Stimulated activated CD4-positive, alpha-beta T cell treated with anti-CD3 and anti-CD28 coated beads, Interleukin-12 subunit alpha, Interleukin-12 subunit beta, amount 100 ng/mL, for 4 hours (primary cell): ENCODE measurements at regions not wholly inside any gene's neighbourhood (a gene's known extent, or its start where the extent isn't known, plus 50 kb on each side); places are given as distances from the start of the nearest gene placed in this dataset.

ENCODE experiments used
- DNase-seq: peaks from one replicate; pipeline ENCODE4 v3.0.0-alpha.2; 2020

DNA sequence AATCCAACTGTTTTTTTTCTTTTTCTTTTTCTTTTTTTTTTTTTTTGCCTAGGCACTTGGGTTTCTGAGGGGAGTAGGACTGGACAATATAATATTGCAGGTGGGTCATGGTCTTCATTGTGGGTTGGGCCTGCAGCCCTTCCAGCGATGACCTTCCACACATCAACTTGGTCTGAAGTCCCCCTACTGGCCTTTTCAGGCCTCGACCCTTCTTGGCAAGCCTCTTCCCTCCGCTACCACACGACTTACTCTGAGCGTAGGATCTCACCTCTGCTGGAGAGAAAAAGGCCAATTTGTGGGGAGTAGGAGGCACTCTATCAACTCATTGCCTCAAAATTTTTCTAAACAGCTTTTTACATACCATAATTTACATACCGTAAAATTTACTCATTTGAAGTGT is 51.1 kb upstream of the GRIK3 start:
- DNase-seq = no peak

- DNase-seq = no peak
Observed at GRCh38 chr1:37089750-37090149, 55.4 kb upstream of the GRIK3 start.

DNA sequence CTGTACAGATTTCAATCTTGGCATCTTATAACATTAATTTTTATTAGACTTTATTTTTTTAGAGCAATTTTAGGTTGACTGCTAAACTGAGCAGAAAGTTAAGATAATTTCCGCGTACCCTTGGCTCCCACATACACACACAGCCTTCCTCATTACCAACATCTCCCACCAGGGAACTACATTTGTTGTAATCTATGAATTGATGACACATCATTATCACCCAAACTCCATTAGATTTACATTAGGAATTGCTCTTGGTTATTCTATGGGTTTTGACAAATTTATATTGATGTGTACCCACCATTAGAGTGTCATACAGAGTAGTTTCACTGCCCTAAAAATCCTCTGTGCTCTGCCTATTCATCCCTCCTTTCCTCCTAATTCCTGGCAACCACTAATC is 56.4 kb upstream of the GRIK3 start:
- DNase-seq = no peak

GRCh38 chr1:37092937-37093336 is 58.6 kb upstream of the GRIK3 start:
- no peak for DNase-seq

GRCh38 chr1:37094302-37094701 is 60.0 kb upstream of the GRIK3 start:
- no peak for DNase-seq

DNA sequence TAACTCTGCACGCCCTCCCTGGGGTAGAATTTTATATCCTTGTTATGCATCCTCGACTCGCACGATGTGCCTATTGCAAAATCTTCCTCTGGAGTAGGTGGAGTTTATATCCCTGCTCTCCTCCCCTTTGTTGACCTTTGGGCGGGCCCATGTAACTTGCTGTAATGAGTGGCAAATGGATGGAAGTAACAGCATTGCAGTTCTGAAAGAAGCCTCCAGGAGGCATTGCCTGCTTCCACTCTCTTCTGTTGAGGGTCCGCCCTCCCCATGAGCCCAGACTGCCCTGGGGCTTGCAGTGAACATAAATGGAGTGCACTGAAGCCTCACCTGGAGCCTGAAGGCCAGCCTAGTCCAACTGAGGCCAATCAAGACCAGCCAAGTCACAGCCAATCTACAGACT is 62.2 kb upstream of the GRIK3 start:
- DNase-seq = no peak

DNA sequence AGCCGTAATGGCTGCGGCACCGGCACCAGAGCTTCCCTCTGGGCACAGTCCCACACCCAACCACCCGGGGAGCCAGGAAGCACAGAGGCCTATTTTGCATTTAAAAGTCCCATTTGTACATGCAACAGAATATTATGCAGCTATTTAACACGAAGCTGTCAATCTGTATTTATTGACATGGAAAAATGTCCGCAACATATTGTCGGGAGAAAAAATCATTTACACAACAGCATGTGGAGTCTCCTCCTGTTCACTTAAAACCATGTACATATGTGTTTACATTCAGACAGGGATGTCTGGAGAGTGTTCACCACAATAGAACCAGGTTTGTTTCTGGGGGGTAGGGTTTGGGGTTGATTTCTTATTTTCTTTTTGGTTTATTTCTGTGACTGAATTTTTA is 63.4 kb upstream of the GRIK3 start:
- DNase-seq = no peak

- no peak for DNase-seq
Observed at GRCh38 chr1:37098237-37098636, 63.9 kb upstream of the GRIK3 start.

DNA sequence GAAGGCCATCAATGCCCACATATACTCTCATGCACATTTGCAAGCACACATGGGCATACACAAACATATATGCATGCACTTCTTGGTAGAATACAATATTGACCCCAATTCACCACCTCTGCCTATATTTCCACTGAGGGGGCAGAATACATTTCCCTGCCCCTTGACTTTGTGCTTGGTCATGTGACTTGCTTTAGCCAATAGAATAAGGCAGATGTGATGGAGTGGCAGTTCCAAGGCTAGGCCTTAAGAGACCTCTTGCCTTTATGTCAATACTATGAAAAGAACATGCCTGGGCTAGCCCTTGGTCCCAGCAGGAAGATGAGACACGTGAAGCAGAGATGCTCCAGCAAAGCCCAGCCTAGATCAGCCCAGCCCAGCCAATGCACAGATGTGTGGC is 66.0 kb upstream of the GRIK3 start:
- DNase-seq = no peak

GRCh38 chr1:37102656-37103382 is 68.5 kb upstream of the GRIK3 start:
- DNase-seq = no peak

- DNase-seq = no peak
Observed at GRCh38 chr1:37105911-37106310, 71.6 kb upstream of the GRIK3 start.

DNA sequence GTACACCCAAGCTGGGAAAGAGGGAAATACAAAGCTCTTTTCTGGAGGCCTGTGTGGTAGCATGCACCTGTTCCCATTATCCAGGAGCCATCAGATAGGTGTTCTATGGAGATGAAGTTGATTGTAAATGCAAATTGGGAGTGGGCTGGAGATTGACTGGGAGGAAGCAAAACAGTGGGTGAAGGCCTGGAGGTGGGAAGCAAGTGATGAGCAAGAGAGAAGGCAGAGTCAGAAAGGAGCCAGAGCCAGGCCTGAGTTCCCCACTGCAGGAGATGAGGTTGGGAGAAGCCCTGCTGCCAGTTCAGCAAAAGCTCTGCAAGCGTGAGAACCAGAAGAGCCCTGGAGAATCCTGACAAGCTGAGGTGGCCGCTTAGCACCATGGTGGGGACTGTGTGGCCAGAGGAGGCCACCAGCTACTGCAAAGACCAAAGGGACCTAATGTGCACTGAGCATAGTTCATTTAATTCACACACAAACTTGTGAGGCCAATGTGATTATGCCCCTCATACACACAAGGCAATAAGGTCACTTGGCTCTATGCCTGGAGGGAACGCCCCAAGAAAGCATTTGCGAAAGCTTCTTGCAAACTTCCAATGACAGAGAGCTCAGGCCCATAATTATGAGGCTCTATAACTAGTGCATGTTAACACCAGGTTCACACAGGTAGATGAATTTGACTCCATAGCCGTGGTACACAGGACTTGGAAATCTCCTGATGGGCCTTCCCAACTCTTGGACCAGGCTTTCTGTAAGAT is 73.0 kb upstream of the GRIK3 start:
- DNase-seq = no peak

GRCh38 chr1:37108596-37109188 is 74.4 kb upstream of the GRIK3 start:
- no peak for DNase-seq

- no peak for DNase-seq
Observed at GRCh38 chr1:37112430-37112829, 78.1 kb upstream of the GRIK3 start.

DNA sequence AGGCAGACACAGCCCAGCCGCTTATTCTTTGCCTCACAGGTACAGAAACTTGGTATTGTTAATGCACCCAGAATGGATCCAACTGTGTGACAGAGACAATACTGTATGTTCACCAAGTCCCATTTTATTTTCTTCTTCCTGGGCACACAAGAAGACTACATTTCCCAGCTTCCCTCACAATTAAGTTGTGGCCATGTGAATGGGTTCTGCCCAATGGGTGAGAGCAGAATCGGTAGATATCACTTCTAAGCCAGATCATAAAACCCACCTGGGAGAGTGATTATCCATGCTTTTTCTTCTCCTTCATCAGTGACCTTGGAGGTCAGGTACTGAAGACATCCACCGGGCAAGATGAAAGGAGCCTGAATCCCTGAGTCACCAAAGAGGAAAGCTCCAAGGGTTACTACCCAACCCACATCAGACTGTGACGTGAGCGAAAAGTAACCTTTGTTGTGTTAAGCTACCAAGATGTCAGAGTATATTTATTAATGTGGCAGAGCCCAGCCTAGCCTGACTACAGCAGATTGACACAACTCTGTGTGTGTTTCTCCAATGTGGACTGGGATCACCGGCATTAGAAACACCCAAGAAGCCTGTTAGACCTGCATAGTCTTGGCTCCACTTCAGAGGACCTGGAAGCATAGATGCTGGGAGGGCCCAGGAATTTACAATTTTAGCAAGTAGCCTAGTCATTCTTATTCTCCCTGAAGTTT is 79.1 kb upstream of the GRIK3 start:
- no peak for DNase-seq

DNA sequence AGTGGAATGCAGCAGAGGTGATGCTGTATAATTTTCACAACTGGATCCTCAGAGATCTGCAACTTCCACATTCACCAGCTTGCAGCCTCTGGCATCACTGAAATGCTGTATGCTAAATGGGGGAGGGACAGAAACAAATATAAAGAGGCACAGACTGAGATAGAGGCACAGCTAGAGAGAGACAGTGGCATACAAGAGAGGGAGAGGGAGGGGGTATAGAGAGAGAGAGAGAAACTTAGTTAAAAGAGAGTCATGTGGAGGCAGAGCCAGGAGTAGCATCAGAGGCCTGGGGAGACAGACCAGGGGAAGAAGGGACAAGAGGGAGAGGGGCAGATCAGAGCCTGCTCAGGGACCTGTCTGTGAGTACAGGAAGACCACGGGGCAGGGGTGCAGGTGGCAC is 84.5 kb upstream of the GRIK3 start:
- DNase-seq = no peak

- no peak for DNase-seq
Observed at GRCh38 chr1:37120279-37120678, 86.0 kb upstream of the GRIK3 start.

GRCh38 chr1:37123276-37124115 is 89.2 kb upstream of the GRIK3 start:
- no peak for DNase-seq

- no peak for DNase-seq
Observed at GRCh38 chr1:37124501-37124900, 90.2 kb upstream of the GRIK3 start.

DNA sequence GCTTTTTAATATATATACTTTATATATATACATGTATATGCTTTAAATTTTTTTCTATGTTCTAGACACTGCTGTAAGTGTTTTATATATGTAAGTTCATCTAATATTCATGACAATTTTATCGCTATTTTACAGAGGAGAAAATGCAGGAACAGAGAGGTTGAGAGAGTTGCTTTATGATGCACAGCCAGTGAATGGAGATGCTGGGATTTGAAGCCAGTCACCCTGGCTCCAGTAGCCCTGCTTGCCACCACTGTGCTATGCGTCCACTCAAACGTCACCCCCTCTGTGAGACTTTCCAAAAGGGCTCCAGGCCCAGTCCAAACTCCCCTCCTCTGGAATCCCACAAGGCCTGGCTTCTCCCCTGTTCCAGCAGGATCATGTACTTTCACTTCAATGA is 91.0 kb upstream of the GRIK3 start:
- no peak for DNase-seq

DNA sequence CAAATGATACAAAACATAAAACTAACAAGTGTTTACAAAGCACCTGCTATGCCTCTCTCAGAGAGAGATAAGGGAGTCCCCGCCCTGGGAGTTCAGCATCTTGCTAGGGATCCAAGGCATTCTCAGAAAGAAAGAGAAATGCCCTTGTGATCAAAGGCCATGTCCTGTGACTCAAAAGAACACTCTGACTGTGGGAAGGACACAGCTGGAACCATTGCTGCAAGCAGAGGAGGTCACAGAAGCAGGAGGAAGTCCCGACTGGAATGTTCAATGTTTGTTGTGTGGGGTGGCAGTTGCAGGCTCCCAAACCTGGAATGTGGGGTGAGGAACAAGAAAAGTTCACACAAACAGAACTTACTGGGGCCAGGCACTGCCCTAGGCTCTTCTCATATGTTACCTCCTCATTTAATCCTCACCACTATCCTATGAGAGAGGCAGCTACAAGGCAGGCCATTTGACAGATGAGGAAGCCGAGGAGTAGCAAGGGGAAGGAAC is 93.0 kb upstream of the GRIK3 start:
- DNase-seq = no peak

GRCh38 chr1:37128091-37128490 is 93.8 kb upstream of the GRIK3 start:
- no peak for DNase-seq
